ENCODE measurements at regions not wholly inside any gene's neighbourhood (a gene's known extent, or its start where the extent isn't known, plus 50 kb on each side); places are given as distances from the start of the nearest gene placed in this dataset.
A peak's percentile ranks its signal among the peaks of the same experiment; 100 is the strongest.

DNA sequence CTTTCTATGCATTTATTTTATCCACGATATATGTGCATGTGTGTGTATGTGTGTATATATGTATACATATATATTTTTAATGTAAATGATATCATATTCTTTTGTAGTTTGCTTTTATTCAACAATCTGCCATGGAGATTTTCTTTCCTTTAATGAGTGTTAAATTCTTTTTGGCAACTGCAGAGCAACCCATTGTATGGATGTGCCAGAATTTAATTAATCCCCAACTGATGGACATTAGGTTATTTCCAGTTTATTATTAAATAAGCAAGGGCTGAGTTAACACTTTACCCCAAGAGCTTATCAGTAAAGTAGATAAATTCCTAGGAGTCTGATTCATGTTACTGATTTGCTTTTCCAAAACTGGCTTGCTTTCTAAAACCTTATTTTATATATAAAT is 58.9 kb upstream of the CD28 start:
- H3K27me3 ChIP-seq (ENCODE audit: control insufficient read depth, insufficient read depth, low read length): no peaks in the 10 kb centered on the region
- no peak overlapping the region for H3K27ac ChIP-seq (ENCODE audit: low read depth, low read length)
- TF ChIP-seq CTCF (IDR thresholded peaks at IDR 0.05; ENCODE audit: low read depth, low read length): no peak
- DNase-seq (ENCODE audit: low read depth, low spot score): no peak
- no peak overlapping the region for H3K4me3 ChIP-seq (ENCODE audit: low read depth, low read length)
- CTCF ChIA-PET: interaction anchor here (1.4 kb wide), 1 partner anchor 193 kb away, joined by 3 read pairs; no protein-coding TSS in a partner anchor
- H3K9me3 ChIP-seq (ENCODE audit: control insufficient read depth, insufficient read depth, low read length): peaks cover 2% of the 10 kb centered on the region; the same call in 1 of the 2 replicates
- POLR2A ChIA-PET: no interaction called here

DNA sequence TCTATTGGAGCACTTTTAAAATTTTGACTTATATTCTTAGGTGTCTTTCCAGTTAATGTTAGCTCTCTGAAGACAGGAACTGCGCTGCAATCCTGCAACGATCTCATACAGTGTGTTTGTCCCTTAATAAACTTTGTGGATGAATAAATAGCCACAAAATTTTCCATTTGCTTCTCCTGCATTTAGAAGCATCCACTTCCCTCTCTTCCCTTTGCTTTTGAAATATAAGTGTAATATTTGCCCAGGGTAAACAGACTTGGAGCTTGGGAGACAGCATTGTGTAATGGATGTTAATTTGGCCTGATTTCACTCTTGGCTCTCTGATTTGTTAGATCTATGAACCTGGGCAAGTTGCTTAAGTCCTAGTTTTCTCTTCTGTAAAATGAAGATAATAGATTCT is 58.2 kb upstream of the CD28 start:
- Histone ChIP-seq H3K4me3 (ENCODE audit: low read depth, low read length) (no peak overlapping the region), H3K27ac (ENCODE audit: low read depth, low read length) (no peak overlapping the region), H3K9me3 (ENCODE audit: control insufficient read depth, insufficient read depth, low read length) (no peaks in the 10 kb centered on the region; the same call in 1 of the 2 replicates), H3K27me3 (ENCODE audit: control insufficient read depth, insufficient read depth, low read length) (no peaks in the 10 kb centered on the region)
- DNase-seq (ENCODE audit: low read depth, low spot score): no peak
- ChIA-PET CTCF (interaction anchor here (1.4 kb wide), 2 partner anchors 194 kb away, joined by 3 to 5 read pairs; no protein-coding TSS in a partner anchor), POLR2A (interaction anchor here (0.6 to 0.9 kb wide), 2 partner anchors 21 to 319 kb away, joined by 3 read pairs; no protein-coding TSS in a partner anchor)
- no peak for TF ChIP-seq CTCF (IDR thresholded peaks at IDR 0.05; ENCODE audit: low read depth, low read length)

GRCh38 chr2:203649176-203649814 is 57.1 kb upstream of the CD28 start:
- no peak for TF ChIP-seq CTCF (IDR thresholded peaks at IDR 0.05; ENCODE audit: low read depth, low read length)
- POLR2A ChIA-PET: interaction anchor here (0.9 kb wide), 1 partner anchor 320 kb away, joined by 3 read pairs; no protein-coding TSS in a partner anchor

GRCh38 chr2:203650860-203651613 is 55.4 kb upstream of the CD28 start:
- DNase-seq (ENCODE audit: low read depth, low spot score): no peak
- peak; percentile 42 for TF ChIP-seq CTCF (IDR thresholded peaks at IDR 0.05; ENCODE audit: low read depth, low read length)
- Histone ChIP-seq H3K9me3 (ENCODE audit: control insufficient read depth, insufficient read depth, low read length) (no peaks in the 10 kb centered on the region; the same call in 1 of the 2 replicates), H3K27me3 (ENCODE audit: control insufficient read depth, insufficient read depth, low read length) (no peaks in the 10 kb centered on the region), H3K27ac (ENCODE audit: low read depth, low read length) (no peak overlapping the region), H3K4me3 (ENCODE audit: low read depth, low read length) (no peak overlapping the region)
- ChIA-PET CTCF (interaction anchor here (0.9 to 1.7 kb wide), 6 partner anchors 115 to 198 kb away, joined by 3 to 6 read pairs (median 4); partner anchors contain the start of gene RAPH1), POLR2A (no interaction called here)

More at GRCh38 chr2:203649176-203649814, 57.1 kb upstream of the CD28 start:
- Histone ChIP-seq H3K4me3 (ENCODE audit: low read depth, low read length) (no peak overlapping the region), H3K9me3 (ENCODE audit: control insufficient read depth, insufficient read depth, low read length) (no peaks in the 10 kb centered on the region; the same call in 1 of the 2 replicates), H3K27ac (ENCODE audit: low read depth, low read length) (no peak overlapping the region), H3K27me3 (ENCODE audit: control insufficient read depth, insufficient read depth, low read length) (no peaks in the 10 kb centered on the region)
- no peak for DNase-seq (ENCODE audit: low read depth, low spot score)
- CTCF ChIA-PET: interaction anchor here (0.9 to 1.4 kb wide), 2 partner anchors 166 to 195 kb away, joined by 5 read pairs; no protein-coding TSS in a partner anchor
